Natural killer cell (primary cell): ENCODE measurements at regions not wholly inside any gene's neighbourhood (a gene's known extent, or its start where the extent isn't known, plus 50 kb on each side); places are given as distances from the start of the nearest gene placed in this dataset.

Experiments
- ATAC-seq, 3 donors: fragments of 150-1000 bp in 2 of 3; fragments of 200-7000 bp in 1 of 3; cut with Tn5 transposase; 1 replicate in 1 of 3; 2 replicates in 2 of 3; pipeline ENCODE4 v1.10.0; 2021; ENCODE audit warnings: mild to moderate bottlenecking in 2 of 3, moderate library complexity in 2 of 3
- DNase-seq, 2 donors: peaks; one replicate each; pipeline versions ENCODE4 v3.0.0 to v3.0.0-alpha.2; 2013 to 2021; ENCODE audit warnings: mixed read lengths in 1 of 2
- H3K27ac ChIP-seq: one replicate; pipeline ENCODE4 v1.5.1; 2013; ENCODE audit warnings: mild to moderate bottlenecking, low read length
- H3K27me3 ChIP-seq: one replicate; pipeline ENCODE4 v1.6.1; 2013; ENCODE audit warnings: low read length; ENCODE audit not compliant: control insufficient read depth, insufficient read depth
- H3K36me3 ChIP-seq: one replicate; pipeline ENCODE4 v1.6.1; 2013; ENCODE audit warnings: low read length; ENCODE audit not compliant: control insufficient read depth, insufficient read depth
- H3K4me1 ChIP-seq: one replicate; pipeline ENCODE4 v1.6.1; 2013; ENCODE audit warnings: low read length; ENCODE audit not compliant: control insufficient read depth, insufficient read depth
- H3K4me3 ChIP-seq: one replicate; pipeline ENCODE4 v1.5.1; 2013; ENCODE audit warnings: low read length
- H3K9me3 ChIP-seq: one replicate; pipeline ENCODE4 v1.6.1; 2013; ENCODE audit warnings: low read length; ENCODE audit not compliant: control insufficient read depth, insufficient read depth
- H3K27ac Mint-ChIP-seq, 2 donors: one replicate each; pipeline ENCODE4 v1.8.0; 2022; ENCODE audit warnings: mild to moderate bottlenecking in 2 of 2, mixed read lengths in 2 of 2, moderate library complexity in 1 of 2
- H3K27me3 Mint-ChIP-seq, 2 donors: one replicate each; pipeline ENCODE4 v1.8.0; 2022; ENCODE audit warnings: low read depth in 2 of 2, mixed read lengths in 2 of 2
- H3K36me3 Mint-ChIP-seq: one replicate; pipeline ENCODE4 v1.8.0; 2022; ENCODE audit warnings: mixed read lengths
- H3K4me1 Mint-ChIP-seq, 2 donors: one replicate each; pipeline ENCODE4 v1.8.0; 2022; ENCODE audit warnings: mixed read lengths in 2 of 2
- H3K4me3 Mint-ChIP-seq: one replicate; pipeline ENCODE4 v1.8.0; 2022; ENCODE audit warnings: mild to moderate bottlenecking, moderate library complexity, mixed read lengths
- H3K9me3 Mint-ChIP-seq, 2 donors: one replicate each; pipeline ENCODE4 v1.8.0; 2022; ENCODE audit warnings: mixed read lengths in 2 of 2
- WGBS: methylation state at CpG from one replicate; pipeline ENCODE4 v1.1.7; 2013; ENCODE audit warnings: missing lambda C conversion rate; ENCODE audit not compliant: insufficient coverage; 5-methylcytosine and 5-hydroxymethylcytosine counted together
- intact Hi-C: fragments of 100-400 bp; cut with micrococcal nuclease; formaldehyde crosslinking; loops from one replicate; pipeline ENCODE4 v1.14.2; 2022
- TF ChIP-seq, protein P1 (sequence below): fragments of 200-600 bp; IDR thresholded peaks from one replicate; pipeline ENCODE4 v1.8.0; 2022; ENCODE audit warnings: antibody characterized with exemption

DNA sequence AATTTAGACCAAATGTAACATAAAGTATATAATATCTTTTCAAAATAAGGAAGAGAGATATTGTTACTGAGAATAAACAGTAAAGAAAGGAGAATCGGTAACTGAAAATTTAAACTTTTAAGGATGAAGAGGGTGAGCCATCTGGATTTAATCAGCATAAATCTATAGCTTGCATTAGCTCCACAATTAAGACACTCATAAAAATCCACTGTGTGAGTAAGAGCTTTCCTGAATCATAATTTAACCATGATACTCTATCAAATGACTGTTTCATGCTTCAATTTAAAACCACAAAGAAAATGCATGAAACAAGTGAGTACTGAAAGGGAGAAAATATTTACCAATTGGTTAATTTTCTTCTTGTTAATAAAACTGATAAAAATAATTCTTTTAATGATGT, 951.5 kb upstream of the SLIT2 start:
- intact Hi-C loops = no loop called here
- no peak overlapping the region for H3K4me3 Mint-ChIP-seq

DNA sequence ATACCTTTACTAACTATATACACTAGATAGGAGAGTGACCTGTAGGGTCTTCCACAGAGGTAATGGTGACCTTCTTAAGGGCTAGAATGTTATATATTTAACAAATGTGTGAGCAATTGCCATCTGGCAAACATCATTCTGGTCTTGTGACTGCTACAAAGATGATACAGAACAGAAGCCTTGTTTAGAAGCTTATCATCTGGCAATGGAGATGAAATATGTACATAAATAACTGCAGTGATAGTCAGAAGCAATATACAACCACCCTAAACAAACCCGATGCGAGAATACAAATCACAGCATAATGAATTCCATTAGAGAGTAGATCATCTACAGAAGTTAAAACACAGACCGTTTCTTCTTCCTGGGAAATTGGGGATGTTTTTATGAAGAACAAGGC, 952.7 kb upstream of the SLIT2 start:
- Histone ChIP-seq H3K36me3 (no peaks in the 10 kb centered on the region), H3K4me3 (no peak overlapping the region), H3K9me3 (no peaks in the 10 kb centered on the region), H3K4me1 (no peaks in the 10 kb centered on the region), H3K27ac (no peak overlapping the region), H3K27me3 (no peaks in the 10 kb centered on the region)
- Mint-ChIP-seq H3K27me3 (no peaks in the 10 kb centered on the region), H3K36me3 (no peaks in the 10 kb centered on the region), H3K4me3 (no peak overlapping the region), H3K27ac (no peak overlapping the region), H3K9me3 (peaks cover 8 to 17% of the 10 kb centered on the region in 2 donors), H3K4me1 (no peaks in the 10 kb centered on the region)
- intact Hi-C loops = no loop called here
- TF ChIP-seq, protein P1, sequence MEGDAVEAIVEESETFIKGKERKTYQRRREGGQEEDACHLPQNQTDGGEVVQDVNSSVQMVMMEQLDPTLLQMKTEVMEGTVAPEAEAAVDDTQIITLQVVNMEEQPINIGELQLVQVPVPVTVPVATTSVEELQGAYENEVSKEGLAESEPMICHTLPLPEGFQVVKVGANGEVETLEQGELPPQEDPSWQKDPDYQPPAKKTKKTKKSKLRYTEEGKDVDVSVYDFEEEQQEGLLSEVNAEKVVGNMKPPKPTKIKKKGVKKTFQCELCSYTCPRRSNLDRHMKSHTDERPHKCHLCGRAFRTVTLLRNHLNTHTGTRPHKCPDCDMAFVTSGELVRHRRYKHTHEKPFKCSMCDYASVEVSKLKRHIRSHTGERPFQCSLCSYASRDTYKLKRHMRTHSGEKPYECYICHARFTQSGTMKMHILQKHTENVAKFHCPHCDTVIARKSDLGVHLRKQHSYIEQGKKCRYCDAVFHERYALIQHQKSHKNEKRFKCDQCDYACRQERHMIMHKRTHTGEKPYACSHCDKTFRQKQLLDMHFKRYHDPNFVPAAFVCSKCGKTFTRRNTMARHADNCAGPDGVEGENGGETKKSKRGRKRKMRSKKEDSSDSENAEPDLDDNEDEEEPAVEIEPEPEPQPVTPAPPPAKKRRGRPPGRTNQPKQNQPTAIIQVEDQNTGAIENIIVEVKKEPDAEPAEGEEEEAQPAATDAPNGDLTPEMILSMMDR = no peak
- DNase-seq = no peak
- WGBS = 67% methylated on average over 1 of the region's 3 CpGs
- no peak for ATAC-seq

More for the DNA sequence above, 951.5 kb upstream of the SLIT2 start:
- no peaks in the 10 kb centered on the region for H3K9me3 ChIP-seq
- H3K4me1 ChIP-seq = no peaks in the 10 kb centered on the region
- no CpG with 5 or more reads among the region's 1 CpG for WGBS
- Mint-ChIP-seq H3K4me1 (no peaks in the 10 kb centered on the region), H3K36me3 (no peaks in the 10 kb centered on the region), H3K27me3 (no peaks in the 10 kb centered on the region), H3K9me3 (peaks cover 5 to 9% of the 10 kb centered on the region in 2 donors), H3K27ac (no peak overlapping the region)
- ATAC-seq = no peak
- no peak for DNase-seq
- H3K36me3 ChIP-seq = no peaks in the 10 kb centered on the region
- no peak overlapping the region for H3K27ac ChIP-seq
- TF ChIP-seq, protein P1 = no peak
- H3K4me3 ChIP-seq = no peak overlapping the region
- no peaks in the 10 kb centered on the region for H3K27me3 ChIP-seq

DNA sequence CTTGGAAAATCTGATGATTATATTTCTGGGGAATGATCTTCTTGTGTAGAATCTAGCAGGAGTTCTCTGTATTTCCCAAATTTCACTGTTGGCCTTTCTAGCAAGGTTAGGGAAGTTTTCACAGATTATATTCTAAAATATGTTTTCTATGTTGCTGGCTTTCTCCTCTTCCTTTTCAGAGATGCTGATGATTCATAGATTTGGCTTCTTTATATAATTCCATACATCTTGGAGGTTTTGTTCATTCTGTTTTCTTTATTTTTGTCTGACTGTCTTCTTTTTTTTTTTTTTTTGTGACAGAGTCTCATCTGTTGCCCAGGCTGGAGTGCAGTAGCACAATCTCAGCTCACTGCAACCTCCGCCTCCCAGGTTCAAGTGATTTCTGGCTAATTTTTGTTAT, 957.9 kb upstream of the SLIT2 start:
- H3K9me3 Mint-ChIP-seq = peaks cover 23 to 49% of the 10 kb centered on the region in 2 donors
- DNase-seq = no peak
- H3K27ac ChIP-seq = no peak overlapping the region
- ATAC-seq = no peak
- H3K4me1 ChIP-seq = no peaks in the 10 kb centered on the region
- no peaks in the 10 kb centered on the region for H3K9me3 ChIP-seq
- no peak overlapping the region for H3K27ac Mint-ChIP-seq
- no peaks in the 10 kb centered on the region for H3K27me3 ChIP-seq
- 100% methylated on average over 1 of the region's 1 CpG for WGBS
- no peaks in the 10 kb centered on the region for H3K27me3 Mint-ChIP-seq
- intact Hi-C loops = no loop called here
- peaks cover 35% of the 10 kb centered on the region for H3K36me3 Mint-ChIP-seq
- TF ChIP-seq, protein P1 = no peak
- no peaks in the 10 kb centered on the region for H3K4me1 Mint-ChIP-seq
- H3K36me3 ChIP-seq = no peaks in the 10 kb centered on the region
- no peak overlapping the region for H3K4me3 Mint-ChIP-seq
- no peak overlapping the region for H3K4me3 ChIP-seq

DNA sequence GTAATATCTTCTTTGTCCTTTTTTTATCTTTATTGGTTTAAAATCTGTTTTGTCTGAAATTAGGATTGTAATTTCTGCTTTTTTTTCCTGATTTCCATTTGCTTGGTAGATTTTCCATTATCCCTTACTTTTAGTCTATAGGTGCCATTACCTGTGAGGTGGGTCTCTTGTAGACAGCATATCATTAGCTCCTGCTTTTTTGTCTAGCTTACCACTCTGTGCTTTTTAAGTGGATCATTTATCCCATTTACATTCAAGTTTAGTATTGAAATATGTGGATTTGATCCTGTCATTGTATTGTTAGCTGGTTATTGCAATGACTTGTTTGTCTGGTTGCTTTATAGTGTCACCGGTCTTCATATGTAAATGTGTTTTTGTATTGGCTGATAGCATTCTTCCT, 958.6 kb upstream of the SLIT2 start:
- Mint-ChIP-seq H3K27ac (no peak overlapping the region), H3K9me3 (peaks cover 23 to 52% of the 10 kb centered on the region in 2 donors), H3K4me3 (no peak overlapping the region), H3K36me3 (peaks cover 35% of the 10 kb centered on the region), H3K4me1 (no peaks in the 10 kb centered on the region), H3K27me3 (no peaks in the 10 kb centered on the region)
- TF ChIP-seq, protein P1 = no peak
- H3K9me3 ChIP-seq = no peaks in the 10 kb centered on the region
- H3K36me3 ChIP-seq = no peaks in the 10 kb centered on the region
- no peak overlapping the region for H3K4me3 ChIP-seq
- DNase-seq (no peak), ATAC-seq (no peak)
- no CpG with 5 or more reads among the region's 1 CpG for WGBS
- H3K4me1 ChIP-seq = no peaks in the 10 kb centered on the region
- intact Hi-C loops = no loop called here
- H3K27me3 ChIP-seq = no peaks in the 10 kb centered on the region
- H3K27ac ChIP-seq = no peak overlapping the region
